IPS DF 19.7 (cell line): ENCODE measurements at regions not wholly inside any gene's neighbourhood (a gene's known extent, or its start where the extent isn't known, plus 50 kb on each side); places are given as distances from the start of the nearest gene placed in this dataset.

Source experiments
- DNase-seq: peaks from one replicate; pipeline ENCODE4 v3.0.0-alpha.2; 2013; ENCODE audit warnings: low read depth, low spot score

- DNase-seq, result no peak
Observed at GRCh38 chr5:33284681-33285080, 156.1 kb upstream of the TARS1 start.

DNA sequence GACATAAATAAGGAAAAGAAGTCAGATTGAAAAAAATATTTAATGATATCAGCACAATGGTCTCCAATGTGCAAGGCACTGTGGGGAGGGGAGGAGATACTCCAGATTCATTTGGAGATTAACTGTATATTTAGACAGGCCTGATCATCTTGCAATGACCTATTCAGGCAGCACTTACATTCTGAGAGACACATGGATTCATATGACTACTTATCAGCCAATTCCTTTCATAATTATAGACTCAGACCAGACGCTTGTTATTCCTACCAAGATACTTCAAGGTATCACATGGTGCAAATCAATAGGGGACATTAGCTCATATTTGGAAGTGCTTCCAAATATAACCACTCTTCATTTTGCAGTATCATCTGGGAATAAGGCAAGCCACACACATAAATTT lies 153.5 kb upstream of the TARS1 start:
- DNase-seq, result no peak

- no peak for DNase-seq
Observed at GRCh38 chr5:33291216-33292000, 149.4 kb upstream of the TARS1 start.

DNA sequence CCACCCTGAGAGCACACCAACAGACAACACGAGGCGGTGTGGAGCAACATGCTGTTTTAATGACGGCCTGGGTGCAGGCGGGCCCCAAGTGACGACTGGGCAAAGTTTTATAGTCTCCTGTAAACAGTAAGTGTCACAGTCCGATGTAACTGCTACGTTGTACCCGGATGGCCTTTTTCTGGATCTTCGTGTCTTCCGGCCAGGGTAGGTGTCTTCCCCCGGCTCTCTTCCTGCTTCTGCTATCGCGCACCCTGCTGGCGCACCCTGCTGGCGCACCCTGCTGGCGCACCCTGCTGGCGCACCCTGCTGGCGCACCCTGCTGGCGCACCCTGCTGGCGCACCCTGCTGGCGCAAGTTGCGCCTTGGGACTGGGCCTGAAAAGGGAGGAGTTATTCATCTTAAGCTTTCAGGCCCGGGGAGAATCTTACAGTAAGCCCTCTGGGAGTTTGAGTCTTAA lies 143.0 kb upstream of the TARS1 start:
- no peak for DNase-seq

DNA sequence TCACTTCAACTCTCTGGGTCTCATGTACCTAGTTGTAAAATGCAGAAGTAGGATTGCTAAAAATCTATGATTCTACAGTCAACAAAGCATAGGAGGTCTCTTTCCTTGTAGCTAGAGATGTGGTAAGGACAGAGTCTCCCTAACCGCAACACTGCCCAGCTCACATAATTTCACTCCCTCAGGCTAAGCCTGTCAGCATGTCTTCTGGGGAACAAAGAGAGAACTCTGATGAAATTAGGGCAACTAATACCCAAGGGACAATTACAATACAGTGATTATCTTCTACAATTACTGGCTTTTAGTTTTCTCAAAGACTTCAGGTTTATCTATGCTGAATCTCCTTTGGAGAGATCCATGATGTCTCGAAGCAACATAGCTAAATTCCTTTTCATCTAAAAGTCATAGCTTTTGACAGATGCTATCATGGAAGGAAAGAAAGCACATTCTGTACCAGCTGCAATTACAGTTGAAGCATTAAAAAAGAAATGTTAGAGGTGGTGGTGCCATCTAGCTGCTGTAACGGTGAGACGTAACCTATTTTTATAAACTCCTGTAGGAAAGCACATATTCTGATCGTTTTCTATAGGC lies 141.1 kb upstream of the TARS1 start:
- DNase-seq, result no peak

- no peak for DNase-seq
Observed at GRCh38 chr5:33300209-33300742, 140.5 kb upstream of the TARS1 start.

DNA sequence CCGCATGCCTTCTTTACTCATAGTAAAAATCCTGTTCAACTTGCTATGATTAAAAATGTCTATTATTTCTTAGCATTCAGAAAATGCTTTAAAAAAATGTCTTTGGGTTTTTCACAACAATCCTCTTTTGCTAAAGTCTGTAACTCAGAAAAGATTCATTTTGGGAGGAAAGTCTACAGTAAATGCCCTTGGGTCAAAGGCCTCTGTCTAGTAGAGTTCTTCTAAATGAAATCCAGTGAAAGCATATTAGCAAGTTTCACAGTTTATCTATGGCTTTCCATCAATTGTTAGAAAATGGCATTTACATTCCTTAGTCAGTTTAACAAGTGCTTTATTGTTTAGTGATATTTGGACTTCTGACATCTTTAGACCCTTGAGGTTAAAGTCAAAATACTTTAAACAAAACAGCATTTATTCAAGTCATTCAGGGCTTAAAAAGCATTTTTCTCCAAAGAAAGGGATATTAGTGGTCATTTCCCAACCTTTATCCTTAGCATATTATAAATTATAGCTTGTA lies 137.1 kb upstream of the TARS1 start:
- no peak for DNase-seq

GRCh38 chr5:33304601-33305000 lies 136.2 kb upstream of the TARS1 start:
- DNase-seq, result no peak

DNA sequence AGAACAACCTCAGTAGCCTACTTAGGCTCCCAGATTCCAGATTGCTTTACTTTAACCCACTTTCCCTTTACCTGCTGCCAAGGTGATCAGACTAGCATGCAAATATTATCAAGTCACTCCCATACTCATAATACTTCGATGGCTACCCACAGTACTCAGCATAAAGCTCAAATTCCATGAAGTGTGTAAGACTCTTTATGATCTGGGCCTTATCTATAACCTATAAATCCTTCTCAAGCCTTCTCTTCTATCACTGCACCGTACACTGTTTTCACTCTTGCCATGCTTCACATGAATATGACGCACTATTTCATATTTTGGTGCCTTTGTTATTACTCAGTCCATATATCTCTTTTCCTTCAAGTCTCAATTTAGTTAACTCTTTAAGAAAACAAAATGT lies 135.2 kb upstream of the TARS1 start:
- DNase-seq, result no peak

- DNase-seq, result no peak
Observed at GRCh38 chr5:33306758-33307157, 134.0 kb upstream of the TARS1 start.

DNA sequence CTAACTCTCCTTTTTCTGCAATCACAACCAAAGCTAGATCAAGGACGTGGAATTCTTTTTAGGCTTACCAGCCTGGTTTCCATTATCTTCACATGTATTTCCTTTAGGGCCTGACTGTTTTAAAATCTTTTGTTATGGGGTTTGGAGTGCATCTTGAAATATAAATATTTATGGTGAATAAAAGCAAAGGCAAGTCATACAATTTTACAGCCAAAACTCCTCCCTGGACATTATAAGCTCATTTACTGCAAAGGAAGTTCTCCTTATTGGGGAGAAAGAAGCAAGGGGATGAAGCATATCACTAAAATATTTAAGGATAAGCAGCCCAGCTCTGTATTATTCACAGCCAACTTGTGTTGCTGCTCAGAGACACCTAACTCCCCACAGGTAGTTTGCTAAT lies 132.2 kb upstream of the TARS1 start:
- DNase-seq, result no peak

DNA sequence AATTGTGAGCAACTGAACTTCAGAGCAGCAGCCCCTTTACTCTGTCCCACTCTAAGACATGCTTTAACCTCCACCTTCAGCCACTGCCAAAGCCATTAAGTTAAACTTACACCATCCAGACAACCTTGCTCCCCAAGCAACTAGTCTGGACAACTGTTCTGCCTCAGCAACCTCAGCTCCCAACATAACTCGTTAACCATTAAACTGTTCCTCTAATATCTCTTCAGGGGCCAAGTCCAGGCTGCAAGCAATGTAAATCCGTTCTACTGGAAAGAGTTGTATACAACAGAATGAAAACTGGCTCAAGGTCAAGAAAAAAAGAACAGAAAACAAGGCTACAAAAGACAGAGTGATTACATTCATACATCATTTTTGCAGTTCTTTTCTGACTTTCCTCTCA lies 131.7 kb upstream of the TARS1 start:
- no peak for DNase-seq

GRCh38 chr5:33309536-33310345 lies 131.0 kb upstream of the TARS1 start:
- no peak for DNase-seq

- no peak for DNase-seq
Observed at GRCh38 chr5:33310451-33310850, 130.3 kb upstream of the TARS1 start.

GRCh38 chr5:33311893-33312292 lies 128.9 kb upstream of the TARS1 start:
- DNase-seq, result no peak

- DNase-seq, result no peak
Observed at GRCh38 chr5:33312571-33313549, 127.9 kb upstream of the TARS1 start.

DNA sequence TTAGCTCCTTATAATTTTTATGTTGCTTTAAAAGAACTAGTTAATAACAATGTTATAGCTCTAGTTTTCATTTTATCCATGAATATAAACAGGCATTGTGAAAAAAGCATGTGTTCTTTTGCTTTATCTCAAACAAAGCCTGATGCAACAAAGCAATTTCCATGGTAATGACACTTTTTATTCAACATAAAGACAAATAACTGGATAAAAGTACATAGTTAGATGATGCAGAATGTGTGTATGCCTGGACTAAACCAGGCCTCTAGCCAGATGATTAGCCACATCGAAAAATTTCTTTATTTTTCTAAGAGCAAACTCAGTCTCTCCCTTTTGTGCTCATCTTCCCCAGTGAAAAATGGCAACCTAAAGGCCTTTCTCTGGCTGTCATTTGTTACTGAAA lies 125.6 kb upstream of the TARS1 start:
- DNase-seq, result no peak

DNA sequence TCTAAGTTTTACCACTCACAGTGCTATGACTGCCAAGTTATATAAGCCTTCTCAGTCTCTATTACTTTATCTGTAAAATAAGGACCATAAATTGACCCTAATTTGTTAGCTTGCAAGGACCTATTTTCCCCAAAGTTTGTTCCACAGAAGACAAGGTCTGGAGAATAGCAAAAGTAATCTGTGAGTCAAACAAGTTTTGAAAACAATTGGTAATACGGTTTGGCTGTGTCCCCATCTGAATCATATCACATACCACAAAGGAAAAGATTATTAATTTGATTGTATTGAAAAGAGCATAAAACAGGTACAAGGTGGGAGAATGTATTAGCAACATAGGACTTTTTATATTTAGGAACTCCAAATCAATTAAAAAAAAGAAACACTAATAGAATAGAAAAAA lies 124.0 kb upstream of the TARS1 start:
- DNase-seq, result no peak

DNA sequence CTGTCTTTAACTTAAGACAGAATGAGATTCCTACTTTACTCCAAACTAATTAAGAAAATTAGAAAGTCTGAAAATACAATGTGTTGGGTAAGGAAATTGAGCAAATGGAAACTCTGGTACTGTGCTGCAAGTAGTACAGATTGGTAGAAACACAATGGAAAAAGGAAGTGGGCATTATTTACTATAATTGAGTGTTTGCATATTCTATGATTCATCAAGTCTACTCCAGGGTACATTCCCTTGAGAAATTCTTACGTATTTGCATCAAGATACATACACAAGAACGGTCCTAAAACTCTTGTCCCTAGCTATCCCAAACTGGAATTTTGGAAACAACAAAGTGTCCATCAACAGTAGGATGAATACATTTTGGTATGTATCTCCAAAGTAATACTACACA lies 123.5 kb upstream of the TARS1 start:
- no peak for DNase-seq

GRCh38 chr5:33319151-33319550 lies 121.6 kb upstream of the TARS1 start:
- DNase-seq, result no peak

DNA sequence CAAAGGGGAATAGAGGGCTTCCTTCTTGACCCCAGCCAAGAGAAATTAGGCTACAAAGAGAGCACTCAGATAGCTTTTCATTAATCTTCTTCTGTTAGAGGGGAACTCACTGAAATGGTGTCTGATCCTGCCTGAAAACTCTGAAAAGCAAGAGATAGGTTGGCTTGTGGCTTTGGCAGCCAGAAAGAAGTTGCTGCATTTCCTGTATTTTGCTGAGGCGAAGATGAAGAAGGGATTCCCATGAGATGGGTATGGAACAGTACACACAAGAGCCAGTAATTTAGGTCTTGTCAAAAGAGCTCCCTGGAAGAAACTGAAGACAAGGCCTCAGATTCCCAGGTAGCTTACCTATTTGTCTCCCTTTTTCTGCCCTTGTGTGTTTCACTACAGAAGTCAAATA lies 120.9 kb upstream of the TARS1 start:
- no peak for DNase-seq
